Stimulated activated naive CD8-positive, alpha-beta T cell treated with anti-CD3 and anti-CD28 coated beads, Interleukin-15, Interleukin-2, amounts not matched to agents 100 ng/mL and 50 ng/mL, for 24 hours (primary cell): ENCODE measurements at regions not wholly inside any gene's neighbourhood (a gene's known extent, or its start where the extent isn't known, plus 50 kb on each side); places are given as distances from the start of the nearest gene placed in this dataset.

ENCODE experiments used
- H3K27ac Mint-ChIP-seq: one replicate; pipeline ENCODE4 v1.8.0; 2021; ENCODE audit warnings: mild to moderate bottlenecking, mixed read lengths
- H3K27me3 Mint-ChIP-seq: one replicate; pipeline ENCODE4 v1.8.0; 2021; ENCODE audit warnings: mixed read lengths
- H3K36me3 Mint-ChIP-seq: one replicate; pipeline ENCODE4 v1.8.0; 2021; ENCODE audit warnings: low read depth, mixed read lengths
- H3K4me1 Mint-ChIP-seq: one replicate; pipeline ENCODE4 v1.8.0; 2021; ENCODE audit warnings: low read depth, mixed read lengths
- H3K4me3 Mint-ChIP-seq: one replicate; pipeline ENCODE4 v1.8.0; 2021; ENCODE audit warnings: mild to moderate bottlenecking, mixed read lengths
- H3K9me3 Mint-ChIP-seq: one replicate; pipeline ENCODE4 v1.8.0; 2021; ENCODE audit warnings: mixed read lengths

DNA sequence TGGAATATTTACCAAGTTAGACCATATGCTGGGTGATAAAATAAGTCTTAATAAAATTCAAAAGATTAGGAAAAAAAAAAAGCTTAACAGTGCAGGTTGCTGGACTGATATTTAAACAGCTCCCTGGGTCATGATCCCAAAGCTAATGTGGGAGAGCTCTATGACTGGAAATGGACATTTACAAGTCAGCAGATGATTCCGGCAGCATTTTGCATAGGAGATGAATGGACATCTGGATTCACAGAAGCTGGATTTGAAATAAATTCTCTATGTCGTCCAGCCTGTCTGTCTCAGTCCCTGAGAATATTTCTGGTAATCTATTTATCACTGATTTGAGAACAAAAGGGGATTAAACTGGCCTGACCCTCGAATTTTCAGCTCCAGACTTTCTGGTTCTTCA is 52.3 kb upstream of the KLHL25 start:
- Mint-ChIP-seq H3K9me3 (peaks cover 4% of the 10 kb centered on the region), H3K4me3 (no peak overlapping the region), H3K36me3 (no peaks in the 10 kb centered on the region), H3K4me1 (no peaks in the 10 kb centered on the region), H3K27ac (no peak overlapping the region), H3K27me3 (peaks cover 30% of the 10 kb centered on the region)

DNA sequence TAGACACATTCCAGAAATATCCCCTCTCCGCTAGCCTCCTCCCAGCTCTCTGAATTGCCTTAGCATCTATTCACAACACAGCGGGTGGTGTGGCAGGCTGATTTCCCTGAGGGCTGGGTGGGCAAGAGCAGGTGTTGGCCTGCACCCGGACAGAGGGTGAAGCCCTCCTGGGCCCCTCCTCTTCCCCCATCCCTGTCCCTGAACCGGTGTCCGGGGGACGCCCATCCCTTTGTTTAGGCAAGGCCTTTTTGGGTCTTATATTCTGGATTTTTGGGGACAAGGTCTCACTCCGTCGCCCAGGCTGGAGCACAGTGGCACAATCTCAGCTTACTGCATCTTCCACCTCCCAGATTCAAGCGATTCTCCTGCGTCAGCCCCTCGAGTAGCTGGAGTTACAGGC is 55.2 kb upstream of the KLHL25 start:
- Mint-ChIP-seq H3K36me3 (no peaks in the 10 kb centered on the region), H3K27me3 (peaks cover 31% of the 10 kb centered on the region), H3K9me3 (peaks cover 4% of the 10 kb centered on the region), H3K4me1 (no peaks in the 10 kb centered on the region), H3K4me3 (no peak overlapping the region), H3K27ac (no peak overlapping the region)

DNA sequence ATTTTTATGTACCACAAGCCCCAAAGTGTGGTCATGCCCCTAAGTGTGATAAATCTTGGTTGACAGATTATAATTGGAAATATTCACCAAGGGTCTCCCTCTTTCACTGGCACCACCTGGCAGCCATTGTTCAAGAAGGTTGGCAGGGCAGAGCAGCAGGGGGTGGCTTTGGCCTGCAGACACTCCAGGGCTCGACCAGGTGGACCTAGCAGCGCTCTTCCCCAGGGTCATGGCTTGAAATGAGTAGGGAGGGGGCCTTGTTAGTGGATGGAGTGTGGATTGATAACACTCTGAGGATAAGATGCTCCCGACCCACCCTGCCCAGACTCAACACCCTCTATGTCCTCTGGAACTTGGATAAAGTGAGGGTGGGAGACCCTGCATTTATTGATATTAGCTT is 58.2 kb upstream of the KLHL25 start:
- no peak overlapping the region for H3K4me3 Mint-ChIP-seq
- no peak overlapping the region for H3K27ac Mint-ChIP-seq
- H3K36me3 Mint-ChIP-seq: no peaks in the 10 kb centered on the region
- no peaks in the 10 kb centered on the region for H3K9me3 Mint-ChIP-seq
- H3K27me3 Mint-ChIP-seq: peaks cover 35% of the 10 kb centered on the region
- H3K4me1 Mint-ChIP-seq: no peaks in the 10 kb centered on the region

DNA sequence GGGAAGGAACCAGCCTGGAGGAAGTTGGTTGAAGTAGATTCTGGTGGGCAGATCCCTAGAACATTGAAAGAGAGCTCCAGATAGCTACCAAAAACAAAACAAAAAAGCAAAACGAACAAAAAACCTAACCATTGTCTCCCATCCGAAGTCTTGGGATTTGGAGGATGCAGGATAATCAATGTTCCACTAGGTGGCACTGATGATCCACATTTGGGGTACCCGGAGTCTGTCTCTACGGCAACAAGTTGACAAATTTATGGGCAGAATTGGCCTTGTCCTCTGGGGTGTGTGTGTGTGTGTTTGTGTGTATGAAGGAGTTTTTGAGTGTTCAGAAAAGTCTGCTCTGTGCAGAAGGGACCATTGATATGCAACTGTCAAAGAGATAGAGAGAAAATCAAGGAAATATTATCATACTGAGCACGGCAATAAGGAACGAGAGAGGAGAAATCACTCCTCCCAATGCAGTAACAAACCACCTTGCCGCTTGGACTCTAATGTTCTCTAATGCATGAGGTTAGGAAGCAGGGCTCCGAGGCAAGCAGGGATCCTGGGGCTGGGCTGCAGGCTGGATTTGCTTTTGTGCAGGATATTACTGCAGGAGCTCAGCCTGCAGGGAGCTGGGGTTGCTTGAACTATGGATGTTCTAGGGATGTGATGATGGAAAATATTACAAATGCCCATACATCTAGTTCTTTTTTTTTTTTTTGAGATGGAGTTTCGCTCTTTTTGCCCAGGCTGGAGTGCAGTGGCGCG is 59.8 kb upstream of the KLHL25 start:
- Mint-ChIP-seq H3K4me1 (no peaks in the 10 kb centered on the region), H3K9me3 (no peaks in the 10 kb centered on the region), H3K27ac (no peak overlapping the region), H3K27me3 (peaks cover 40% of the 10 kb centered on the region), H3K4me3 (no peak overlapping the region), H3K36me3 (no peaks in the 10 kb centered on the region)

DNA sequence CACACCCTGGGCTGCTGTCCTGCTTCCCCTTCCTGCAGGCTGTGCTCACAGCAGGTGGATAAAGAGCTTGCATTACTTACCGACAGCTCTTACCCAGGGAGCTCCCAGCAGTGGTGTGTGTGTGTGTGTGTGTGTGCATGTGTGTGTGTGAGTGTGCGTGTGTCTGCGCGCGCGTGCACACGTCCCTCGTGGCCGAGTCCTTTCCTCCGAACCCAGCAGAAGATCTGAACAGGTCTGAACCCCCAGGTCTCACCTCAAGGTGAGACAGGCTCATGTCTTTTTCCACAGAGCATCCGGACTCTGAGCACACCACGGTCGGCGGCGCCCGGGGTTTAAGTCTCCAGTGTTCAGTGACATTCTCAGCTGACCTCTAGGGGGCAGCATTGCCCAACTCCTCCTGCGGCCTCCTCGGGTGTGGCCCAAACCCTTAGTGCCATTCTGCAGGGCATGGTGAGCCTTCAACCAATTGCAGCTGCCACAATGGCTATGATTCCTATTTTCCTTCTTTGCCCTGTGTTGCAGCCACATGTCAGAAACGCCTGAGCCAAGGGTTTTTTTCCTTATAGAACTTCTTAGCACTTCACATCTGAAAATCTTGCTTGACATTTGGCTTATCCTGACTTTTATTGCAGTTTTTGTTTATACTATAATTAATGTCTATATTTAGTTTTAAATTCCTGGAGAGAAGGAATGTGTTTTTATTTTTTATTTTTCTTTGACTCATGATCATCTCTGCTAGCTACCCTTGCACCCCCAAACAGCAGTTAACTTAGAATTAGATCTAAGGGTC is 64.1 kb upstream of the KLHL25 start:
- Mint-ChIP-seq H3K27me3 (peaks cover 33% of the 10 kb centered on the region), H3K27ac (no peak overlapping the region), H3K9me3 (no peaks in the 10 kb centered on the region), H3K4me1 (no peaks in the 10 kb centered on the region), H3K36me3 (no peaks in the 10 kb centered on the region), H3K4me3 (peak overlapping the region; percentile 37)

DNA sequence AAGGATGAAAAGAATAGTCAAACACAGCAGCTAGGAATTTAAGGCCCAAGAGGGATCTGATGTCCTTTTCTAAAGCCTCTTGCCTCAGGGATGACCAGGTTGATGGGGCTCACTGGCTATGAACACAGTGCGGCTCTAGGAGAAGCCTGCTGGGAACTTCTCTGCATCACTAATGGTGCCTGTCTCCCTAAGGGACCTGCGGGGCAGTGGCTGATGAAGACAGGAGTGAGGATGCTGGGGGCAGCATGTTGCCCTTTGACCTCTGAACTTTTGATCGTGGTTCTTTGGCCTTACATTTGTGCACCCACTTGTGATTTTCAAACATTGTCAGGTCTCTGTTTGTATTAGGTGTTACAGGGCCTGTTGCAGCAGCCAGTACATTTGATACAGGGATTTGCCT is 64.9 kb upstream of the KLHL25 start:
- no peak overlapping the region for H3K27ac Mint-ChIP-seq
- H3K36me3 Mint-ChIP-seq: no peaks in the 10 kb centered on the region
- H3K4me1 Mint-ChIP-seq: no peaks in the 10 kb centered on the region
- H3K4me3 Mint-ChIP-seq: no peak overlapping the region
- H3K9me3 Mint-ChIP-seq: no peaks in the 10 kb centered on the region
- peaks cover 27% of the 10 kb centered on the region for H3K27me3 Mint-ChIP-seq

DNA sequence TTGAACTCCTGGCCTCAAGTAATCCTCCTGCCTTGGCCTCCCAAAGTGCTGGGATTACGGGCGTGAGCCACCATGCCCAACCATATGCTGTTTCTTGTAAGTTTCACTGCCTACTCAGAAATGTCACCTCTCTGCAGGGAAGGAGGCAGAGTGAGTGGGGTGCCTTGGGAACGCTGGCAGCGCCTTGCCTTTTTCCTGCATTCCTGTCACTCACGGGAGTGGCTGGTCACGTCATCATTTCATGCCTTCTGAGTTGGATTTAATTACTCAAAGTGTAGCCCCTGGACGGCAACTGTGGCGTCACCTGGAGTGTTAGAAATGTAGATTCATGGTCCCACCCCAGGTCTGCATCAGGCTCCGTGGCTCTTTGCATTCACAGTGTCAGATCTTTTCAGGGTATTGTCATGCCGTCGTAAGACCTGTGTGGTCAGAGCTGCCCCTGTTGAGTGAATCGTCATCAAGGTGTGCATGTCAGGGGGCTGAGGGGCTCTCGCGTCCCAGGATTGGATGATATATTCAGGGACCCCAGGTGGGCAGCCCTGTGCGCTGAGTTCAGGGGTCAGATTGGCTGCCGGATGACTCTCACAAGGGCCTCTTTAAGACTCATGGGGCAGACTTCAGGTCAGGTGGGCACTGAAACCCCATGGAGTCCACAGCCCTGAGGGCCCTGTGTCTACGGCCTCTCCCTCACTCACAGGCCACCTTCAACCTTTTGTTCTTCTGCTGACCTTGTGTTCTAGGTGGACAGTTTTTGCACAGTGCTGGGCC is 65.9 kb upstream of the KLHL25 start:
- no peak overlapping the region for H3K27ac Mint-ChIP-seq
- H3K36me3 Mint-ChIP-seq: no peaks in the 10 kb centered on the region
- no peaks in the 10 kb centered on the region for H3K4me1 Mint-ChIP-seq
- H3K4me3 Mint-ChIP-seq: no peak overlapping the region
- peaks cover 30% of the 10 kb centered on the region for H3K27me3 Mint-ChIP-seq
- no peaks in the 10 kb centered on the region for H3K9me3 Mint-ChIP-seq

DNA sequence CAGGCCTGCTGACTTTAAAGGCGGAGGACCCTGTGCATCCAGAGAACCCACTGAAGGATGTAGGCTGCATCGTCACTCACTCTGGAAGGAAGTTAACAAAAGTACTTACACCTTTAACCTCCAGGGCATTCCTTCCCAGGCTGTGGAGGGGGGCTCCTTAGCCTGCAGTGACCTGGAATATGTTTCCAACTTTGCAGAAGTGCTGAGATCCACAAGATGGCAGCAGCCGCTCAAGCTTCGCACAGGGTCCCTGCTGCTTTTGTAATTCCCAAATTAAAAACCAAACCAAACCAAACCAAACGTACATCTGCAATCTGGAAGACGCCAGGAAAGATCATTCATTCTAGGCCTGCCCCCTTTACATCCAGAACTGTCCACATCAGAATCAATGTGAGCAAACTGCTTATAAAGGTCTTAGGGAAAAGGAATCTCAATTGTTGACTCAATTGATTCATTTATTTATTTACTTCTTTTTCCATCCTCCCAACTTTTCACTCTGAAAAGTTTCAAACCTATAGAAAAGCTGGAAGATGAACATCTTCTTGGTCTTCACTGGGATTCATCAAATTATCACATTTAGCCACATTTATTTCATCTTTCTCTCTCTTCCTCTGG is 70.5 kb upstream of the KLHL25 start:
- no peaks in the 10 kb centered on the region for H3K36me3 Mint-ChIP-seq
- H3K4me1 Mint-ChIP-seq: no peaks in the 10 kb centered on the region
- peaks cover 4% of the 10 kb centered on the region for H3K27me3 Mint-ChIP-seq
- no peak overlapping the region for H3K27ac Mint-ChIP-seq
- H3K4me3 Mint-ChIP-seq: no peak overlapping the region
- H3K9me3 Mint-ChIP-seq: no peaks in the 10 kb centered on the region

DNA sequence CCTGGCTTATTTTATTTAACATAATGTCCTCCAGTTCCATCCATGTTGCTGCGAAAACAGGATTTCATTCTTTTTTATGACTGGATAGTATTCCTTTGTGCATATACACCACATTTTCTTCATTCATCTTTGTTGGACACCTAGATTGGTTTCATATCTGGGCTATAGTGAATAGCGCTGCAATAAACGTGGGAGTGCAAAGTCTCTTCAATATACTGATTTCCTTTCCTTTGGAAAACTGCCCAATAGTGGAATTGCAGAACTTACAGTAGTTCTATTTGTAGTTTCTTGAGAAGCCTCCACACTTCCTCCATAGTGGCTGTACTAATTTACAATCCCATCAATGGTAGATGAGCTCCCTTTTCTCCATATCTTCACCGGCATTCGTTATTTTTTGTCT is 72.5 kb upstream of the KLHL25 start:
- Mint-ChIP-seq H3K27me3 (peaks cover 6% of the 10 kb centered on the region), H3K4me3 (no peak overlapping the region), H3K9me3 (no peaks in the 10 kb centered on the region), H3K36me3 (no peaks in the 10 kb centered on the region), H3K4me1 (no peaks in the 10 kb centered on the region), H3K27ac (no peak overlapping the region)

DNA sequence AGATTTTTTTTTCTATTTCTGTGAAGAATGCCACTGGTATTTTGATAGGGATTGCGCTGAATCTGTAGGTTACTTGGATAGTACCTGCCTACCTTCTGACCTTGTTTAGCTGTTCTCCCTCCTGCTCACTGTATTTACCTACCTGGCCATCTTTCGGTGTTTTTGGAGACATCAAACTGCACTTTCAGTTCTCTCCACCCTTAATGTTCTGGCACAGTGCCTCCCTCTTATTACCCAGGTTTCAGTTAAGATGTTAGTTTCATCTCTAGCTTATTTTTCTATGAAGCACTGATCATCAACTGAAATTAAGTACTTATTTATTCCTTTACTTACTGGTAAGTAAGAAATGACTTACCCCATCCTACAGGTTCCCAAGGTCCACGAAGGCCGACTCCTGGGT is 74.4 kb upstream of the KLHL25 start:
- H3K9me3 Mint-ChIP-seq: no peaks in the 10 kb centered on the region
- no peak overlapping the region for H3K4me3 Mint-ChIP-seq
- H3K36me3 Mint-ChIP-seq: no peaks in the 10 kb centered on the region
- no peak overlapping the region for H3K27ac Mint-ChIP-seq
- peaks cover 21% of the 10 kb centered on the region for H3K27me3 Mint-ChIP-seq
- no peaks in the 10 kb centered on the region for H3K4me1 Mint-ChIP-seq

DNA sequence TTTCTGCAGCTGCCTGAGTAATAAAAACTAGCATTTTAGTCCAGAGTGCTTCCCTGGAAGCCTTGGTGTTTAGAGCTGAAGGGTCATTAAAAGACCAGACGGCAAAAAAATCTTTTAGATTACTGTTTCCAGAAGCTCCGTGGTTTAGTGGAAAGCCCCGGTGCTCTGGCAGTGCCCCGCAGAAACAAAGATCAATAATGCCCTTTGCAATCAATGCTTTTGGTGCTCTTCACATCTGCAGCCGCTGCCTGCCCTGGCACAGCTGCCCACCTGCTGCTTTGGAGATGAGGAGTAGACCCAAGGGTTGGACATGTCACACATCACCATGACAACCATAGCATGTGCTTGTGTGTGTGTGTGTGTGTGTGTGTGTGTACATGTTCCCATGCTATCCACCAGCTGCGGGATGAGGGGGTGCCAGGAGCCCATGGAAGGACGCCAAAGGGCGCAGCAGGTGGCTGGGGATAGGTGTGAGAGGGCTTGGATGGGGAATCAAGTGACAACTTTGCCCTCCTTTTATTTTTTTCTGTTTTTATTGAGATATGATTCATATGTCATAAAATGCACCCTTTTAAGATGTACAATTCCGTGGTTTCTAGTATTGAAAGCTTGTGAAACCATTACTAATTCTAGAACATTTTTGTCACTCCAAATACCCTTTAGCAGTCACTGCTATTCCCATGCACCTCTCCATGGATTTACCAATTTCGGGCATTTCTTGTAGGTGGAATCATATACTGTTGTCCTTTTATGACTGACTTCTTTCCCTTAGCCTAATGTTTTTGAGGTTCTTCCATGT is 75.7 kb upstream of the KLHL25 start:
- Mint-ChIP-seq H3K27ac (no peak overlapping the region), H3K36me3 (no peaks in the 10 kb centered on the region), H3K27me3 (peaks cover 19% of the 10 kb centered on the region), H3K4me1 (no peaks in the 10 kb centered on the region), H3K4me3 (no peak overlapping the region), H3K9me3 (no peaks in the 10 kb centered on the region)

DNA sequence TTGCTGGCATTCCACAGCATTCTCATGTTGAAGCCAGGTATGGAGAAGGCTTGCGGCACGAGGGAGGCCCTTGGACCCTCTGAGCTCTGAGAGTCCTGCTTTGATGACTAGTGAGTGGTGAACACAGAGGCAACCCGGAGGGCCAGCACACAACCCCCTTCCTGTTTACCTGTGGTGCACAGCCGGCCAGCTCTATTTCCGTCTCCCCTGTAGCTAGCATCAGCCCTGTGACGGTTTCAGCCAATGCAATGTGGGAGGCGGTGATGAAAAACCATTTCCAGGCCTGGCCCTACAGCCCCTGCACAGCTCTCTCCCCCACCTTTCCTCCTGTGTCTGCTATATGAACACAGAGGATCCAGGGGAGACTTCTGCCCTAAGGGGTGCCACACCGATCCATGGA is 76.8 kb upstream of the KLHL25 start:
- H3K27me3 Mint-ChIP-seq: peaks cover 29% of the 10 kb centered on the region
- H3K4me3 Mint-ChIP-seq: no peak overlapping the region
- H3K4me1 Mint-ChIP-seq: no peaks in the 10 kb centered on the region
- no peaks in the 10 kb centered on the region for H3K36me3 Mint-ChIP-seq
- H3K9me3 Mint-ChIP-seq: no peaks in the 10 kb centered on the region
- no peak overlapping the region for H3K27ac Mint-ChIP-seq

DNA sequence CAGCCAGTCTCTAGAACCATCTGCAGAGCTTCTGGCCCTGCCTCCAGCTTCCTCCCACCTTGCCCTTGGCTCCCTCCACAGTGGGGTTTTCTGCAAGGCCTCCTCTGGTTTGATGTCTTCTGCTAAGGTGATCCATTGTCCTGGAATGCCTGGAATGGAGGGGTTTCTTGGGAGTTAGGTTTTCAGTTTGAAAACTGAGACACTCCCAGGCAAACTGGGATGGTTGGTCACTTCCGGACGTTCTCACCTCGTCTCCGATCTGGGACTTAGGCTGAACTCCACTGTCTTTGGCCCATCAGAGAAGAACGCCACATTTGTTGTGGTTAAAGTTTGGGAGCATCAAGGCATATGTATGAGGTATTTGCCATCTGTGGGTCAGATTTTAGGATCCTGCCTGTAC is 77.4 kb upstream of the KLHL25 start:
- H3K4me3 Mint-ChIP-seq: no peak overlapping the region
- no peaks in the 10 kb centered on the region for H3K36me3 Mint-ChIP-seq
- no peaks in the 10 kb centered on the region for H3K4me1 Mint-ChIP-seq
- H3K27ac Mint-ChIP-seq: no peak overlapping the region
- peaks cover 29% of the 10 kb centered on the region for H3K27me3 Mint-ChIP-seq
- H3K9me3 Mint-ChIP-seq: no peaks in the 10 kb centered on the region

DNA sequence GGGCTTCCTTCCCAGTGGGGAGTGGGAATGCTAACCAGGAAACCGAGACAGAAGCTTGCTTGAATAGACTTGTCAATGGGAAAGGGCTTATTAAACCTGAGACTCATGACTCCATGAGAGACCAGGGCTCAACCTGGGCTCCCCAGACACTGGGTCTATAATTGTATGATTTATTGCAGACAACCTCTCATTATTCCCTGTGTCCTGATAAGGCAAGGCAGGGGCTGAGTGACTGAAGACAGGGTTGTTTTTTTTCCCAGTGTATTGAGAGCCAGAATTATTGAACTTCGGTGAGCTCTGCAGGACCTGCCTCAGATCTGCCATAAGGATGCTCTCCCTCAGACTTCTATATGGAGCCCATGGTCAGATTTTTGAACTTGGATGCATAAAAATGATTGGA is 79.5 kb upstream of the KLHL25 start:
- Mint-ChIP-seq H3K9me3 (no peaks in the 10 kb centered on the region), H3K36me3 (no peaks in the 10 kb centered on the region), H3K27ac (no peak overlapping the region), H3K27me3 (peaks cover 40% of the 10 kb centered on the region), H3K4me1 (no peaks in the 10 kb centered on the region), H3K4me3 (no peak overlapping the region)
